Activated B cell treated with CpG ODN at 0.5 μM for 24 hours (primary cell): ENCODE measurements at regions not wholly inside any gene's neighbourhood (a gene's known extent, or its start where the extent isn't known, plus 50 kb on each side); places are given as distances from the start of the nearest gene placed in this dataset.
"Not testable (repeated sequence)": the region's sequence is repeated elsewhere in the genome, so short reads cannot be mapped to it uniquely, and the experiment has no call there.

Experiments used
- ATAC-seq: fragments of 200-7000 bp; cut with Tn5 transposase; one replicate; pipeline ENCODE4 v1.10.0; 2021; ENCODE audit warnings: low read depth, mild to moderate bottlenecking, moderate library complexity
- CTCF ChIA-PET: fragments of 350-600 bp; sonication (Branson Sonifier 250); formaldehyde crosslinking; loops from one replicate; lab custom pipeline; 2021; ENCODE audit warnings: antibody characterized with exemption; lab: Charles Lee
- POLR2A ChIA-PET: fragments of 350-600 bp; sonication (Branson Sonifier 250); formaldehyde crosslinking; loops from one replicate; lab custom pipeline; 2021; ENCODE audit warnings: antibody characterized with exemption; lab: Charles Lee
- DNase-seq: peaks from one replicate; pipeline ENCODE4 v3.0.0; 2022
- H3K27ac Mint-ChIP-seq: one replicate; pipeline ENCODE4 v1.8.0; 2020; ENCODE audit warnings: mixed read lengths
- H3K27me3 Mint-ChIP-seq: one replicate; pipeline ENCODE4 v1.8.0; 2021; ENCODE audit warnings: mixed read lengths
- H3K36me3 Mint-ChIP-seq: one replicate; pipeline ENCODE4 v1.8.0; 2021; ENCODE audit warnings: low read depth, mixed read lengths
- H3K4me1 Mint-ChIP-seq: one replicate; pipeline ENCODE4 v1.8.0; 2021; ENCODE audit warnings: mixed read lengths
- H3K4me3 Mint-ChIP-seq: one replicate; pipeline ENCODE4 v1.8.0; 2020; ENCODE audit warnings: mild to moderate bottlenecking, mixed read lengths
- H3K9me3 Mint-ChIP-seq: one replicate; pipeline ENCODE4 v1.8.0; 2020; ENCODE audit warnings: mixed read lengths
- intact Hi-C: fragments of 100-400 bp; cut with micrococcal nuclease; formaldehyde crosslinking; loops from one replicate; pipeline ENCODE4 v1.15.1; 2024
- TF ChIP-seq, protein P1 (sequence below): fragments of 200-600 bp; IDR thresholded peaks from one replicate; pipeline ENCODE4 v1.8.0; 2022; ENCODE audit warnings: antibody characterized with exemption, mild to moderate bottlenecking

GRCh38 chr14:21768875-21769257 lies 95.2 kb upstream of the OR4E1 start:
- TF ChIP-seq, protein P1, sequence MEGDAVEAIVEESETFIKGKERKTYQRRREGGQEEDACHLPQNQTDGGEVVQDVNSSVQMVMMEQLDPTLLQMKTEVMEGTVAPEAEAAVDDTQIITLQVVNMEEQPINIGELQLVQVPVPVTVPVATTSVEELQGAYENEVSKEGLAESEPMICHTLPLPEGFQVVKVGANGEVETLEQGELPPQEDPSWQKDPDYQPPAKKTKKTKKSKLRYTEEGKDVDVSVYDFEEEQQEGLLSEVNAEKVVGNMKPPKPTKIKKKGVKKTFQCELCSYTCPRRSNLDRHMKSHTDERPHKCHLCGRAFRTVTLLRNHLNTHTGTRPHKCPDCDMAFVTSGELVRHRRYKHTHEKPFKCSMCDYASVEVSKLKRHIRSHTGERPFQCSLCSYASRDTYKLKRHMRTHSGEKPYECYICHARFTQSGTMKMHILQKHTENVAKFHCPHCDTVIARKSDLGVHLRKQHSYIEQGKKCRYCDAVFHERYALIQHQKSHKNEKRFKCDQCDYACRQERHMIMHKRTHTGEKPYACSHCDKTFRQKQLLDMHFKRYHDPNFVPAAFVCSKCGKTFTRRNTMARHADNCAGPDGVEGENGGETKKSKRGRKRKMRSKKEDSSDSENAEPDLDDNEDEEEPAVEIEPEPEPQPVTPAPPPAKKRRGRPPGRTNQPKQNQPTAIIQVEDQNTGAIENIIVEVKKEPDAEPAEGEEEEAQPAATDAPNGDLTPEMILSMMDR: no peak
- CTCF ChIA-PET: no interaction called here
- H3K4me3 Mint-ChIP-seq: no peak overlapping the region
- no peaks in the 10 kb centered on the region for H3K36me3 Mint-ChIP-seq
- H3K27me3 Mint-ChIP-seq: peaks cover 29% of the 10 kb centered on the region
- intact Hi-C loops: no loop called here
- H3K27ac Mint-ChIP-seq: no peak overlapping the region
- POLR2A ChIA-PET: no interaction called here
- ATAC-seq (no peak), DNase-seq (no peak)
- no peaks in the 10 kb centered on the region for H3K4me1 Mint-ChIP-seq
- peaks cover 4% of the 10 kb centered on the region for H3K9me3 Mint-ChIP-seq

DNA sequence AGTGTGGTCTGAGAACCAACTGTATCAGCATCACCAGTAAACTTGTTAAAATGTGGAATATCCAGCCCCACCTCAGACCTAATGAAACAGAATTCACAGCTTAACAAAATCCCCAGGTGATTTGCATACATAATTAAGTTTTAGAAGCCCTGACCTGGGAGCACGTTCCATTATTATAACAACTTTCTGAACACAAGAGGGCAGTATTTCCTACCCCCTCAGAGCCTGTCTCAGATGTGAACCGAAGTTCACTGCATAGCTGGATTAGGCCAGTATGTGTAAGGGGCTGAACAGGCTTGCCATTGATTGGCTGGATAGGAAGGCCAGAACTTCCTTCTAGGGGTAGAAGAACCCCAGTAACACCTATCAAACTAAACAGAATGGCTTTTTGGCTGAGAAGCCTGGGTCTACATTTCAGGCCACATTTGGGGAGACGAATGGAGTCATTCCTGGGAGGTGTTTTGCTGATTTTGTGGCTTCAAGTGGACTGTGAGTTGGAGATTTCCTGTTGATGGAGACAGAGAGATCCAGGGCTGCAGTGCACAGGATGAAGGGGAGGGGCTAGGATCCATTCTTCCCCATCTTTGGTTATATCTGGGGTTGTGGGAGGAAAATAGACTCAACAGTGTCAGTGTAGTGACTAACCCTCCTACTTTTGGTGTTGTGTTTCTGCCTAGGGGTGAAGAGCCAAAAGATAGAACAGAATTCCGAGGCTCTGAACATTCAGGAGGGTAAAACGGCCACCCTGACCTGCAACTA lies 94.7 kb upstream of the OR4E1 start:
- H3K9me3 Mint-ChIP-seq: peaks cover 4% of the 10 kb centered on the region
- no peaks in the 10 kb centered on the region for H3K36me3 Mint-ChIP-seq
- H3K27ac Mint-ChIP-seq: no peak overlapping the region
- H3K4me3 Mint-ChIP-seq: no peak overlapping the region
- ATAC-seq (no peak), DNase-seq (no peak)
- TF ChIP-seq, protein P1: no peak
- peaks cover 27% of the 10 kb centered on the region for H3K27me3 Mint-ChIP-seq
- ChIA-PET CTCF (interaction anchor here (1.2 kb wide), 1 partner anchor 16 kb away, joined by 4 read pairs; no protein-coding TSS in a partner anchor), POLR2A (no interaction called here)
- no peaks in the 10 kb centered on the region for H3K4me1 Mint-ChIP-seq
- intact Hi-C loops: no loop called here

DNA sequence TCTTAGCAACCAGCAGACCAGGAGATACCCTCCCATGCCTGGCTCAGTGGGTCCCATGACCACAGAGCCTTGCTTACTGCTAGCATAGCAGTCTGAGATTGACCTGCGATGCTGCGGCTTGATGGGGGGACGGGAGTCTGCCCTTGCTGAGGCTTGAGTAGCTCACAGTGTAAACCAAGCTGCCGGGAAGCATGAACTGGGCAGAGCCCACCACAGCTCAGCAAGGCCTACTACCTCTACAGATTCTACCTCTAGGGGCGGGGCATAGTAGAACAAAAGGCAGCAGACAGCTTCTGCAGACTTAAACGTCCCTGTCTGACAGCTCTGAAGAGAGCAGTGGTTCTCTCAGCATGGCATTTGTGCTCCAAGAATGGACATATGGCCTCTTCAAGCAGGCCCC lies 86.7 kb upstream of the OR4E1 start:
- CTCF ChIA-PET, intact Hi-C loops: not testable (repeated sequence)

DNA sequence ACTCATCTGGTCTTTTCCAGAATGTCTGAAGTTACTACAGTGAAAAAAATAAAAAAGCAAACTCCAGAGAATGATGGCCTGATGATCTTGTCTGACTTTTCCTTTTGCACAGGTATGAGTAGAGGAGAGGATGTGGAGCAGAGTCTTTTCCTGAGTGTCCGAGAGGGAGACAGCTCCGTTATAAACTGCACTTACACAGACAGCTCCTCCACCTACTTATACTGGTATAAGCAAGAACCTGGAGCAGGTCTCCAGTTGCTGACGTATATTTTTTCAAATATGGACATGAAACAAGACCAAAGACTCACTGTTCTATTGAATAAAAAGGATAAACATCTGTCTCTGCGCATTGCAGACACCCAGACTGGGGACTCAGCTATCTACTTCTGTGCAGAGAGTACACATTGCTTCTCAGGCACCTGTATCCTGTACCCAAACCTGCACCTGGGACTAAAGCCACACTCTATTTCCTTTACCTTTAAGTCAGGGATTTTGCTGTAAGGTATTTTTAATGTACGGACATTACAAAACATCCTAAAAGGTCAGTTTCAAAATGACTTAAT lies 75.8 kb upstream of the OR4E1 start:
- CTCF ChIA-PET: interaction anchor here (1.7 kb wide), 1 partner anchor 11 kb away, joined by 9 read pairs; no protein-coding TSS in a partner anchor
- intact Hi-C loops: no loop called here
- no peaks in the 10 kb centered on the region for H3K9me3 Mint-ChIP-seq
- H3K27ac Mint-ChIP-seq: no peak overlapping the region
- POLR2A ChIA-PET: no interaction called here
- DNase-seq (no peak), ATAC-seq (no peak)
- peaks cover 9% of the 10 kb centered on the region for H3K27me3 Mint-ChIP-seq
- H3K36me3 Mint-ChIP-seq: no peaks in the 10 kb centered on the region
- H3K4me3 Mint-ChIP-seq: no peak overlapping the region
- H3K4me1 Mint-ChIP-seq: no peaks in the 10 kb centered on the region
- TF ChIP-seq, protein P1: no peak

More for the DNA sequence above, 86.7 kb upstream of the OR4E1 start:
- DNase-seq, H3K4me3 Mint-ChIP-seq, H3K9me3 Mint-ChIP-seq, H3K4me1 Mint-ChIP-seq, ATAC-seq, POLR2A ChIA-PET, H3K36me3 Mint-ChIP-seq, H3K27ac Mint-ChIP-seq: not testable (repeated sequence)
- H3K27me3 Mint-ChIP-seq: peaks cover 25% of the 10 kb centered on the region

DNA sequence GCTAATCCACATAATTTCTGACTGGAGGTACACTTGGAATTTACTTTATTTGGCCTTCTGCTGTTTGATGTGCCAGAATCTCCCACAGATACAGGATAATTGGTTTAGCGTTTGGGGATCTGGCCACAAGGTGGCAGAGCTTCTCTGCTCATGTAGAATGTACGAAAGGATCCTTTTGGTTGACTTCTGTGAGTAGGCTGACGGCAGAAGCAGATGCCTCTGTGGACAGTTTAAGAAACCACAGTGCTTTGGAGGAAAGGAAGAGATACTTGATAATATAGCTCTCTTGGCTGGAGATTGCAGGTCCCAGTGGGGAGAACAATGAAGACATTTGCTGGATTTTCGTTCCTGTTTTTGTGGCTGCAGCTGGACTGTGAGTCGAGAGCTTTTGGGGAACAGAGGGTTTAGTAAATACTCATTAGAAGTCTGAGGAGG lies 75.3 kb upstream of the OR4E1 start:
- DNase-seq: no peak
- Mint-ChIP-seq H3K9me3 (no peaks in the 10 kb centered on the region), H3K4me3 (no peak overlapping the region), H3K27me3 (peaks cover 9% of the 10 kb centered on the region), H3K27ac (no peak overlapping the region), H3K36me3 (no peaks in the 10 kb centered on the region), H3K4me1 (no peaks in the 10 kb centered on the region)
- TF ChIP-seq, protein P1: no peak
- ChIA-PET POLR2A (no interaction called here), CTCF (interaction anchor here (1.7 kb wide), 1 partner anchor 10 kb away, joined by 9 read pairs; no protein-coding TSS in a partner anchor)
- no peak for ATAC-seq
- intact Hi-C loops: no loop called here
